Stomach (tissue), 4 donors: ENCODE measurements at regions not wholly inside any gene's neighbourhood (a gene's known extent, or its start where the extent isn't known, plus 50 kb on each side); places are given as distances from the start of the nearest gene placed in this dataset.

Source experiments
- CTCF ChIP-seq, 7 experiments: fragments of 450-650 bp in 4 of 7; fragments of 200-600 bp in 3 of 7; sonication (generic) in 3 of 7; IDR thresholded peaks; one replicate each; pipeline ENCODE4 v1.5.1; 2016 to 2019; ENCODE audit warnings: antibody characterized with exemption in 7 of 7, control low read depth in 2 of 7, mild to moderate bottlenecking in 1 of 7
- POLR2A ChIP-seq, 4 donors: fragments of 450-650 bp; IDR thresholded peaks; one replicate each; pipeline ENCODE4 v1.6.1; 2016; ENCODE audit warnings: antibody characterized with exemption in 4 of 4, control low read depth in 2 of 4, mild to moderate bottlenecking in 1 of 4, moderate library complexity in 1 of 4
- POLR2AphosphoS5 ChIP-seq, 3 donors: sonication (generic); formaldehyde crosslinking; IDR thresholded peaks; one replicate each; pipeline ENCODE4 v1.6.1; 2016; ENCODE audit warnings: antibody characterized with exemption in 3 of 3

GRCh38 chr10:46223064-46223480 lies 63.7 kb upstream of the ANTXRL start:
- TF ChIP-seq POLR2A (IDR thresholded peaks at IDR 0.05) (no peak), CTCF (IDR thresholded peaks at IDR 0.05) (no peak), POLR2AphosphoS5 (IDR thresholded peaks at IDR 0.05) (no peak)
